Esophagus muscularis mucosa (tissue), 4 donors: ENCODE measurements at regions not wholly inside any gene's neighbourhood (a gene's known extent, or its start where the extent isn't known, plus 50 kb on each side); places are given as distances from the start of the nearest gene placed in this dataset.

Experiments
- CTCF ChIP-seq, 3 experiments: fragments of 200-600 bp in 2 of 3; fragments of 450-650 bp in 1 of 3; sonication (generic) in 2 of 3; IDR thresholded peaks; one replicate each; pipeline ENCODE4 v1.5.1; 2017 to 2019; ENCODE audit warnings: antibody characterized with exemption in 3 of 3, mild to moderate bottlenecking in 2 of 3, moderate library complexity in 1 of 3
- EP300 ChIP-seq: sonication (generic); formaldehyde crosslinking; IDR thresholded peaks from one replicate; pipeline ENCODE4 v1.6.1; 2017; ENCODE audit warnings: antibody characterized with exemption
- POLR2A ChIP-seq: fragments of 450-650 bp; IDR thresholded peaks from one replicate; pipeline ENCODE4 v1.6.1; 2017; ENCODE audit warnings: antibody characterized with exemption, moderate library complexity, mild to moderate bottlenecking, low read depth
- POLR2AphosphoS5 ChIP-seq, 2 donors: sonication (generic); formaldehyde crosslinking; IDR thresholded peaks; one replicate each; pipeline ENCODE4 v1.6.1; 2017; ENCODE audit warnings: antibody characterized with exemption in 2 of 2

DNA sequence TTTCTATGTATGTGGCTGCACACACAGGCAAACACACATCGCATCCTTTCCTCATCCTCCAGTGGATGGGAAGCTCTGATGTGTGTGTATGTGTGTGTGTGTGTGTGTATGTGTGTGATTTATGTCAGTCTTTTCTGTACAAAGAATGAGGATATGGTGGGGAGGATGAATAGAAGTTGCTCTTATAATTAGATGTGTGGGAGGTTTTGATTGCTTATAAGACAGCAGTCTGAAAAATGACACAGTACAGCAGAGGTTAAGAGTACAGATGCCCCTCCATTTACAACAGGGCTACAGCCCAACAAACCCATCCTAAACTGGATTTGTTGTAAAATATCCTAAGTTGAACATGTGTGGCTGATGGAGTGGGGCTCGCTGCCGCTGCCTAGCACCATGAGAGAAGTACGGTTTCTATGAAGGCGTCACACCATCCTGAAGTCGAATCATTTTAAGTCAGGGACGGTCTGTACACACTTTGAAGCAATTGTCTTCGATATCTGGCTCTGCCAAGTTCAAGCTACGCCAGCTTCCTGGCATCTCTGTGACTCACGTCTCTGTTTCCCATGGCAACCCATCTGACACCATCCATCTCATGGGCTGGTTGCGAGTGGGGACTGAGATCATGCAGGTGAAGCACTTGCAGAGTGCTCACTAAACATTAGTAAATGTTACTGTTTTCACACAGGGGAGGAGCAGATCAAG is 252.6 kb downstream of the MYLK4 start:
- TF ChIP-seq POLR2A, result no peak
- no peak for TF ChIP-seq CTCF (IDR thresholded peaks at IDR 0.05)
- no peak for TF ChIP-seq POLR2AphosphoS5 (IDR thresholded peaks at IDR 0.05)
- TF ChIP-seq EP300, result no peak
